ENCODE measurements at regions not wholly inside any gene's neighbourhood (a gene's known extent, or its start where the extent isn't known, plus 50 kb on each side); places are given as distances from the start of the nearest gene placed in this dataset.
A peak's percentile ranks its signal among the peaks of the same experiment; 100 is the strongest.

DNA sequence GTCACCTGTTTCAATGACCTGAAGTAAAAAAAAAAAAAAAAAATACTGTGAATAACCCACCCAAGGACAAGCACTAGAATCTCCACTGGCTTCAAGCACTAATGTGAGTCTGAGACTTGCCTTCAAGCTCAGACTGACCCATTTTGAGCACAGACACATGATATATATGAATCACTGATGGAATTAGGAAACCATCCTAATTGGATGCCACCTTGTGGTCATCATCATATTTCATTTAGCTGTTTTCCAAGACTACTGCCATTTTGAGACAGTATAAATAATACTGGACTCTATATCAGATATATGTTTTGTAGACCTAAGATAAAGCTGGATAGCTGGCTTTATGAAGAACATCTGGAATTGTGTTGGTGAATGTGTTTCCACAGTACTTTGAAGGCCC lies 1232.0 kb downstream of the KCNT2 start:
- no peaks in the 10 kb centered on the region for H3F3A ChIP-seq (ENCODE audit: control insufficient read depth, insufficient read depth)
- no peaks in the 10 kb centered on the region for H3K9me3 ChIP-seq (ENCODE audit: control insufficient read depth, insufficient read depth, low read length)
- no peaks in the 10 kb centered on the region for H3K36me3 ChIP-seq (ENCODE audit: control insufficient read depth, low read length)
- H3K4me1 ChIP-seq (ENCODE audit: control insufficient read depth, low read length): no peaks in the 10 kb centered on the region
- H3K4me2 ChIP-seq (ENCODE audit: low read length): no peak overlapping the region
- TF ChIP-seq EZH2phosphoT487 (IDR thresholded peaks at IDR 0.05; ENCODE audit: borderline replicate concordance, low read length): no peak
- TF ChIP-seq, protein P1, sequence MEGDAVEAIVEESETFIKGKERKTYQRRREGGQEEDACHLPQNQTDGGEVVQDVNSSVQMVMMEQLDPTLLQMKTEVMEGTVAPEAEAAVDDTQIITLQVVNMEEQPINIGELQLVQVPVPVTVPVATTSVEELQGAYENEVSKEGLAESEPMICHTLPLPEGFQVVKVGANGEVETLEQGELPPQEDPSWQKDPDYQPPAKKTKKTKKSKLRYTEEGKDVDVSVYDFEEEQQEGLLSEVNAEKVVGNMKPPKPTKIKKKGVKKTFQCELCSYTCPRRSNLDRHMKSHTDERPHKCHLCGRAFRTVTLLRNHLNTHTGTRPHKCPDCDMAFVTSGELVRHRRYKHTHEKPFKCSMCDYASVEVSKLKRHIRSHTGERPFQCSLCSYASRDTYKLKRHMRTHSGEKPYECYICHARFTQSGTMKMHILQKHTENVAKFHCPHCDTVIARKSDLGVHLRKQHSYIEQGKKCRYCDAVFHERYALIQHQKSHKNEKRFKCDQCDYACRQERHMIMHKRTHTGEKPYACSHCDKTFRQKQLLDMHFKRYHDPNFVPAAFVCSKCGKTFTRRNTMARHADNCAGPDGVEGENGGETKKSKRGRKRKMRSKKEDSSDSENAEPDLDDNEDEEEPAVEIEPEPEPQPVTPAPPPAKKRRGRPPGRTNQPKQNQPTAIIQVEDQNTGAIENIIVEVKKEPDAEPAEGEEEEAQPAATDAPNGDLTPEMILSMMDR (IDR thresholded peaks at IDR 0.05; ENCODE audit: low read depth, low read length, poor library complexity, severe bottlenecking): peak; percentile 42
- H3K27ac ChIP-seq (ENCODE audit: low read depth, low read length): no peak overlapping the region
- no peaks in the 10 kb centered on the region for H4K20me1 ChIP-seq (ENCODE audit: control insufficient read depth, insufficient read depth, low read depth, low read length)
- H3K9me2 ChIP-seq (replicated peaks; ENCODE audit: control insufficient read depth, low read length): no peaks in the 10 kb centered on the region
- H3K27me3 ChIP-seq (ENCODE audit: control insufficient read depth, low read length): no peaks in the 10 kb centered on the region
- H3K79me2 ChIP-seq (ENCODE audit: control insufficient read depth, low read length): no peaks in the 10 kb centered on the region
- no peak overlapping the region for H3K4me3 ChIP-seq (ENCODE audit: low read length)

DNA sequence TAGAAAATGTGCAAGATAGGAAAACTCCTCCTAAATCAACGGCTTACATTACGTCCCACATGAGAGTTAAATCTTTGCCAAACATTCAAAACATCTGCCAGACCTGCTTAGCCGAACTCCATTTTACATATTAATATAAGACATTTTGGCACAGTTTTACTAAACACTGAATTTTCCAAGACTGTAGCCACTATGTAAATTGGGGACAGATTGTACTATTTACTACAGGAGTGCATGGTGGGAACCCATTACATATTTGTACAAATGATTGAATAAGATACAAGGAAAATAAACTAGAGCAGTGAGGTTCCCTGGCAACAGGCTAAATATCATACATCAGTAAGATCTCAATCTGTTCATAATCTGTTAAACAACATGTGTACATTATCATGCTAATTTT lies 1234.4 kb downstream of the KCNT2 start:
- H3K27me3 ChIP-seq (ENCODE audit: control insufficient read depth, low read length): no peaks in the 10 kb centered on the region
- H3K4me2 ChIP-seq (ENCODE audit: low read length): no peak overlapping the region
- no peak overlapping the region for H3K27ac ChIP-seq (ENCODE audit: low read depth, low read length)
- H3K36me3 ChIP-seq (ENCODE audit: control insufficient read depth, low read length): no peaks in the 10 kb centered on the region
- no peaks in the 10 kb centered on the region for H3K9me3 ChIP-seq (ENCODE audit: control insufficient read depth, insufficient read depth, low read length)
- no peaks in the 10 kb centered on the region for H3K4me1 ChIP-seq (ENCODE audit: control insufficient read depth, low read length)
- H3K79me2 ChIP-seq (ENCODE audit: control insufficient read depth, low read length): no peaks in the 10 kb centered on the region
- no peaks in the 10 kb centered on the region for H3K9me2 ChIP-seq (replicated peaks; ENCODE audit: control insufficient read depth, low read length)
- H4K20me1 ChIP-seq (ENCODE audit: control insufficient read depth, insufficient read depth, low read depth, low read length): no peaks in the 10 kb centered on the region
- H3F3A ChIP-seq (ENCODE audit: control insufficient read depth, insufficient read depth): no peaks in the 10 kb centered on the region
- TF ChIP-seq EZH2phosphoT487 (IDR thresholded peaks at IDR 0.05; ENCODE audit: borderline replicate concordance, low read length): no peak
- TF ChIP-seq, protein P1 (IDR thresholded peaks at IDR 0.05; ENCODE audit: low read depth, low read length, poor library complexity, severe bottlenecking): no peak
- H3K4me3 ChIP-seq (ENCODE audit: low read length): no peak overlapping the region

DNA sequence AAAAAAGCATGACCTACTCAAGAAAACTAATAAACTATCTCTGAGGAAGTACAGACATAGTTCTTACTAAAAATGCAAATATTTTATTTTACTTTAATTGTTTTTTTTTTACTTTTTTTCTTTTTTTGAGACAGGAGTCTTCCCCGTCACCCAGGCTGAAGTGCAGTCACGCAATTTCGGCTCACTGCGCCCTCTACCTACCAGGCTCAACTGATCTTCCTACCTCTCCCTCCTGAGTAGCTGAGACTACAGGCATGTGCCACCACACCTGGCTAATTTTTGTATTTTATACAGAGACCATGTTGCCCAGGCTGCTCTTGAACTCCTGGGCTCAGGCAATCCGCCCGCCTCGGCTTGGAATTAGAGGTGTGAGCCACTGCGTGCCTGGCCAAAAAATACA lies 1263.1 kb downstream of the KCNT2 start:
- Histone ChIP-seq H3K4me3 (ENCODE audit: low read length) (no peak overlapping the region), H3K36me3 (ENCODE audit: control insufficient read depth, low read length) (no peaks in the 10 kb centered on the region), H3F3A (ENCODE audit: control insufficient read depth, insufficient read depth) (no peaks in the 10 kb centered on the region), H3K9me3 (ENCODE audit: control insufficient read depth, insufficient read depth, low read length) (no peaks in the 10 kb centered on the region), H3K27ac (ENCODE audit: low read depth, low read length) (no peak overlapping the region), H3K4me2 (ENCODE audit: low read length) (no peak overlapping the region), H3K9me2 (replicated peaks; ENCODE audit: control insufficient read depth, low read length) (no peaks in the 10 kb centered on the region), H3K4me1 (ENCODE audit: control insufficient read depth, low read length) (no peaks in the 10 kb centered on the region), H4K20me1 (ENCODE audit: control insufficient read depth, insufficient read depth, low read depth, low read length) (no peaks in the 10 kb centered on the region), H3K79me2 (ENCODE audit: control insufficient read depth, low read length) (no peaks in the 10 kb centered on the region), H3K27me3 (ENCODE audit: control insufficient read depth, low read length) (no peaks in the 10 kb centered on the region)
- TF ChIP-seq, protein P1 (IDR thresholded peaks at IDR 0.05; ENCODE audit: low read depth, low read length, poor library complexity, severe bottlenecking): no peak
- TF ChIP-seq EZH2phosphoT487 (IDR thresholded peaks at IDR 0.05; ENCODE audit: borderline replicate concordance, low read length): no peak

DNA sequence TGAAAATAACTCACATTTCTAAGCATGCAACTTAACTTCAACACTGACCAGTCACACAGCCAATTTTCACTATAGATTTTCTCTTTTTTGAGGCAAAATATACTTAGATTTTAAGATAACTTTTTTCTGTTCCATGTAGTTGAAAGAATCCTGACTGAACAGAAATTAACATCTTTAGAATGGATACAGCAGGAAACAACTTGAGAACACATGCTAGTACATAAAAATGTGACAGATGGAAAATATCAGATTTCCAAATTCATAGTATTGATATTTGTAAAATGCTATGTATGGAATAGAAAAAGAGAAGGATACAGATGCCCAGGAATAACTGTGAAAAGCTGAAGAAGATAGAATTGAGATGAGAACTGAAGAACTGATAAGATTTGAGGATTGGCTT lies 1270.6 kb downstream of the KCNT2 start:
- no peaks in the 10 kb centered on the region for H4K20me1 ChIP-seq (ENCODE audit: control insufficient read depth, insufficient read depth, low read depth, low read length)
- no peak overlapping the region for H3K27ac ChIP-seq (ENCODE audit: low read depth, low read length)
- H3K79me2 ChIP-seq (ENCODE audit: control insufficient read depth, low read length): no peaks in the 10 kb centered on the region
- TF ChIP-seq, protein P1 (IDR thresholded peaks at IDR 0.05; ENCODE audit: low read depth, low read length, poor library complexity, severe bottlenecking): no peak
- TF ChIP-seq EZH2phosphoT487 (IDR thresholded peaks at IDR 0.05; ENCODE audit: borderline replicate concordance, low read length): no peak
- no peaks in the 10 kb centered on the region for H3K4me1 ChIP-seq (ENCODE audit: control insufficient read depth, low read length)
- H3K9me3 ChIP-seq (ENCODE audit: control insufficient read depth, insufficient read depth, low read length): no peaks in the 10 kb centered on the region
- no peaks in the 10 kb centered on the region for H3K9me2 ChIP-seq (replicated peaks; ENCODE audit: control insufficient read depth, low read length)
- H3K4me3 ChIP-seq (ENCODE audit: low read length): no peak overlapping the region
- H3F3A ChIP-seq (ENCODE audit: control insufficient read depth, insufficient read depth): no peaks in the 10 kb centered on the region
- H3K27me3 ChIP-seq (ENCODE audit: control insufficient read depth, low read length): no peaks in the 10 kb centered on the region
- H3K4me2 ChIP-seq (ENCODE audit: low read length): no peak overlapping the region
- no peaks in the 10 kb centered on the region for H3K36me3 ChIP-seq (ENCODE audit: control insufficient read depth, low read length)
